NOMO-1 treated with dmso at 0.1 percent for 144 hours (cell line): ENCODE measurements at regions not wholly inside any gene's neighbourhood (a gene's known extent, or its start where the extent isn't known, plus 50 kb on each side); places are given as distances from the start of the nearest gene placed in this dataset.

Experiments used
- DNase-seq: peaks from one replicate; lab custom pipeline; 2025; ENCODE audit not compliant: unreplicated experiment; lab: John Stamatoyannopoulos, UW

- no peak for DNase-seq
Observed at GRCh38 chr6:114586298-114586697, 243.5 kb upstream of the HS3ST5 start.

- DNase-seq: no peak
Observed at GRCh38 chr6:114581293-114581692, 238.5 kb upstream of the HS3ST5 start.

- no peak for DNase-seq
Observed at GRCh38 chr6:114580882-114581281, 238.1 kb upstream of the HS3ST5 start.

- DNase-seq: no peak
Observed at GRCh38 chr6:114579486-114579885, 236.7 kb upstream of the HS3ST5 start.

GRCh38 chr6:114577109-114577508 lies 234.3 kb upstream of the HS3ST5 start:
- DNase-seq: no peak

GRCh38 chr6:114576330-114576729 lies 233.5 kb upstream of the HS3ST5 start:
- no peak for DNase-seq

GRCh38 chr6:114569669-114570068 lies 226.8 kb upstream of the HS3ST5 start:
- no peak for DNase-seq

GRCh38 chr6:114564302-114564933 lies 221.6 kb upstream of the HS3ST5 start:
- no peak for DNase-seq

- no peak for DNase-seq
Observed at GRCh38 chr6:114559419-114559818, 216.6 kb upstream of the HS3ST5 start.

- no peak for DNase-seq
Observed at GRCh38 chr6:114558153-114558552, 215.3 kb upstream of the HS3ST5 start.

- DNase-seq: no peak
Observed at GRCh38 chr6:114556846-114557488, 214.1 kb upstream of the HS3ST5 start.

GRCh38 chr6:114550316-114550715 lies 207.5 kb upstream of the HS3ST5 start:
- no peak for DNase-seq

- DNase-seq: no peak
Observed at GRCh38 chr6:114543696-114544095, 200.9 kb upstream of the HS3ST5 start.

GRCh38 chr6:114541794-114542193 lies 199.0 kb upstream of the HS3ST5 start:
- no peak for DNase-seq

GRCh38 chr6:114537977-114538376 lies 195.2 kb upstream of the HS3ST5 start:
- DNase-seq: no peak

- no peak for DNase-seq
Observed at GRCh38 chr6:114534813-114535212, 192.0 kb upstream of the HS3ST5 start.

GRCh38 chr6:114524081-114524480 lies 181.3 kb upstream of the HS3ST5 start:
- no peak for DNase-seq

GRCh38 chr6:114523508-114523907 lies 180.7 kb upstream of the HS3ST5 start:
- no peak for DNase-seq

- DNase-seq: no peak
Observed at GRCh38 chr6:114521926-114522325, 179.1 kb upstream of the HS3ST5 start.

- no peak for DNase-seq
Observed at GRCh38 chr6:114520976-114521375, 178.2 kb upstream of the HS3ST5 start.

GRCh38 chr6:114514170-114514569 lies 171.3 kb upstream of the HS3ST5 start:
- DNase-seq: no peak

GRCh38 chr6:114471450-114471849 lies 128.6 kb upstream of the HS3ST5 start:
- DNase-seq: no peak

- DNase-seq: no peak
Observed at GRCh38 chr6:114467931-114468330, 125.1 kb upstream of the HS3ST5 start.
